HL-60 (cell line): ENCODE measurements at regions not wholly inside any gene's neighbourhood (a gene's known extent, or its start where the extent isn't known, plus 50 kb on each side); places are given as distances from the start of the nearest gene placed in this dataset.

Experiments used
- DNase-seq, 2 experiments: peaks; one replicate each; pipeline ENCODE4 v3.0.0-alpha.2; 2010 to 2020; ENCODE audit warnings: low read depth in 1 of 2, low spot score in 1 of 2
- H3K27ac ChIP-seq: fragments of 250-450 bp; sonication (Bioruptor Pico); replicated peaks from 2 replicates; pipeline ENCODE4 v1.5.1; 2020; ENCODE audit warnings: mild to moderate bottlenecking, moderate library complexity
- H3K27me3 ChIP-seq: fragments of 250-450 bp; sonication (Bioruptor Pico); 2 replicates; pipeline ENCODE4 v1.5.1; 2021; ENCODE audit warnings: mild to moderate bottlenecking, moderate library complexity; ENCODE audit not compliant: insufficient read depth, poor library complexity, severe bottlenecking
- H3K4me3 ChIP-seq: replicated peaks from 2 replicates; pipeline ENCODE4 v1.5.1; 2011; ENCODE audit warnings: mild to moderate bottlenecking, control low read depth, low read length; ENCODE audit not compliant: insufficient read depth
- CTCF ChIP-seq: IDR thresholded peaks from one replicate; pipeline ENCODE4 v1.5.1; 2011; ENCODE audit warnings: low read length, control low read depth, inconsistent platforms; ENCODE audit not compliant: insufficient read depth
- GABPA ChIP-seq: IDR thresholded peaks from 2 replicates; pipeline ENCODE4 v1.6.1; 2012; ENCODE audit warnings: low read depth
- POLR2AphosphoS5 ChIP-seq: IDR thresholded peaks from 2 replicates; pipeline ENCODE4 v1.6.1; 2012; ENCODE audit warnings: low read depth
- SPI1 ChIP-seq: IDR thresholded peaks from 2 replicates; pipeline ENCODE4 v1.6.1; 2012; ENCODE audit warnings: low read depth, mild to moderate bottlenecking, borderline replicate concordance
- TF ChIP-seq, protein P1 (sequence below): IDR thresholded peaks from 2 replicates; pipeline ENCODE4 v1.6.1; 2012; ENCODE audit warnings: low read depth; ENCODE audit not compliant: insufficient replicate concordance

- no peak overlapping the region for H3K4me3 ChIP-seq
- TF ChIP-seq, protein P1, sequence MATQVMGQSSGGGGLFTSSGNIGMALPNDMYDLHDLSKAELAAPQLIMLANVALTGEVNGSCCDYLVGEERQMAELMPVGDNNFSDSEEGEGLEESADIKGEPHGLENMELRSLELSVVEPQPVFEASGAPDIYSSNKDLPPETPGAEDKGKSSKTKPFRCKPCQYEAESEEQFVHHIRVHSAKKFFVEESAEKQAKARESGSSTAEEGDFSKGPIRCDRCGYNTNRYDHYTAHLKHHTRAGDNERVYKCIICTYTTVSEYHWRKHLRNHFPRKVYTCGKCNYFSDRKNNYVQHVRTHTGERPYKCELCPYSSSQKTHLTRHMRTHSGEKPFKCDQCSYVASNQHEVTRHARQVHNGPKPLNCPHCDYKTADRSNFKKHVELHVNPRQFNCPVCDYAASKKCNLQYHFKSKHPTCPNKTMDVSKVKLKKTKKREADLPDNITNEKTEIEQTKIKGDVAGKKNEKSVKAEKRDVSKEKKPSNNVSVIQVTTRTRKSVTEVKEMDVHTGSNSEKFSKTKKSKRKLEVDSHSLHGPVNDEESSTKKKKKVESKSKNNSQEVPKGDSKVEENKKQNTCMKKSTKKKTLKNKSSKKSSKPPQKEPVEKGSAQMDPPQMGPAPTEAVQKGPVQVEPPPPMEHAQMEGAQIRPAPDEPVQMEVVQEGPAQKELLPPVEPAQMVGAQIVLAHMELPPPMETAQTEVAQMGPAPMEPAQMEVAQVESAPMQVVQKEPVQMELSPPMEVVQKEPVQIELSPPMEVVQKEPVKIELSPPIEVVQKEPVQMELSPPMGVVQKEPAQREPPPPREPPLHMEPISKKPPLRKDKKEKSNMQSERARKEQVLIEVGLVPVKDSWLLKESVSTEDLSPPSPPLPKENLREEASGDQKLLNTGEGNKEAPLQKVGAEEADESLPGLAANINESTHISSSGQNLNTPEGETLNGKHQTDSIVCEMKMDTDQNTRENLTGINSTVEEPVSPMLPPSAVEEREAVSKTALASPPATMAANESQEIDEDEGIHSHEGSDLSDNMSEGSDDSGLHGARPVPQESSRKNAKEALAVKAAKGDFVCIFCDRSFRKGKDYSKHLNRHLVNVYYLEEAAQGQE, result no peak
- TF ChIP-seq SPI1 (no peak), CTCF (no peak), GABPA (no peak), POLR2AphosphoS5 (no peak)
- H3K27me3 ChIP-seq, result no peaks in the 10 kb centered on the region
- no peak for DNase-seq
- no peak overlapping the region for H3K27ac ChIP-seq
Measured at GRCh38 chr13:77979721-77980385, 61.2 kb upstream of the EDNRB start.

GRCh38 chr13:77975358-77976042, 56.9 kb upstream of the EDNRB start:
- no peak overlapping the region for H3K27ac ChIP-seq
- H3K27me3 ChIP-seq, result no peaks in the 10 kb centered on the region
- no peak for TF ChIP-seq POLR2AphosphoS5
- no peak overlapping the region for H3K4me3 ChIP-seq
- DNase-seq, result no peak

DNA sequence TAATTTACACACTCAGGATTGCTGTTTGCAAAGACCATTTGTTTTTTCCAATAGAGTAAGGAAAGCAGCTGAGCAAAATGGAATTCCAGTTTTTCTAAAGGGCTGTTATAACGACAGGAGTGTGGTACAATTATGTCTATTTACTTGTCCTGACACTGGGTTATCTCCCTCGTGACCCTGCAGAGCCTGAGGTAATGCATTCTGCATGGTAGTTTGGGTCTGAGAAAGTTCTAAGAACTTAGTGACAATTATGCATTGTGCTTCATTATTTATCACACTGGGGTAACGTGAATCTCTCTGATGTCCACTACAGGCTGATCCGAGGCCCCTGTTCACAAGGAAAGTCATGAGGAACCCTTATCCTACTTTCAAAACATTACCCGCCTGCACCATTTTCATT, 50.7 kb upstream of the EDNRB start:
- no peak overlapping the region for H3K4me3 ChIP-seq
- TF ChIP-seq SPI1 (no peak), CTCF (no peak), GABPA (no peak), POLR2AphosphoS5 (no peak)
- TF ChIP-seq, protein P1, result no peak
- H3K27me3 ChIP-seq, result no peaks in the 10 kb centered on the region
- no peak for DNase-seq
- H3K27ac ChIP-seq, result no peak overlapping the region
